Uterus (tissue), 2 donors: ENCODE measurements at regions not wholly inside any gene's neighbourhood (a gene's known extent, or its start where the extent isn't known, plus 50 kb on each side); places are given as distances from the start of the nearest gene placed in this dataset.

Source experiments
- CTCF ChIP-seq, 4 experiments: fragments of 200-600 bp in 2 of 4; fragments of 450-650 bp in 2 of 4; sonication (generic) in 2 of 4; IDR thresholded peaks; one replicate each; pipeline ENCODE4 v1.5.1; 2016 to 2019; ENCODE audit warnings: antibody characterized with exemption in 4 of 4, mild to moderate bottlenecking in 2 of 4, moderate library complexity in 1 of 4
- POLR2A ChIP-seq, 2 donors: fragments of 450-650 bp; IDR thresholded peaks; one replicate each; pipeline ENCODE4 v1.6.1; 2016; ENCODE audit warnings: antibody characterized with exemption in 2 of 2, mild to moderate bottlenecking in 1 of 2, moderate library complexity in 1 of 2

- no peak for TF ChIP-seq CTCF (IDR thresholded peaks at IDR 0.05)
- no peak for TF ChIP-seq POLR2A (IDR thresholded peaks at IDR 0.05)
Measured at GRCh38 chr2:14127765-14128164, 504.8 kb upstream of the LRATD1 start.
